ENCODE measurements at regions not wholly inside any gene's neighbourhood (a gene's known extent, or its start where the extent isn't known, plus 50 kb on each side); places are given as distances from the start of the nearest gene placed in this dataset.

DNA sequence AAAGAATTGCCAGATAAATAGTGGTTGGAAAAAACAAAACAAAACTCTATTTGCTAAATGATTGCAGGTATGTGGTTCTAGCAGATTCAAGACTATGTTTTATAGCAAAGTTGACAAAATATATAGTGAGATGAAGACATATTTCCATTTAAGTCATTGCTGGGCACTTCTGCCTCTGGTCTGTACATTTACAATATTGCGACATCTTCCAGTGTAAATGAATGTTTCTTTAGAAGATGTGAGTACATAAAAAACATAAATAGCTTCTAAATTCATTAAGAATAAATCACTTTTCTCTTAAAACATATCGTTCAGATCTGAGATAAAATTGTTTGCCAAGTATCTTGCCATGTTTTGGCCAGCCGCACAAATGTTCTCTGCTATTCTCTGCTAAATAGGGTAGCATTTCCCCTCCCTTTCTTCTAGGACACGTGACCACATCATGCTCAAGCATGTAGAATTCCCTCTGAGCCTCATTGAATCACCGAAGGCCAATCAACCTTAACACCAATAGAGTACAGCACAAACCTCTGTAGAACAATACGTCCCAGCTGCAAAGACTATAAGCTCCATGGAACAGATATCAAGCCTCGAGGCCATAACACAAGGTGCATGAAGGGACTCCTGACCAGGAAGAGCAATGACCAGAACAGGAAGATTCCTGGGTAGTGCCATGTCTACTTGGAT lies 1173.3 kb downstream of the GATA3 start:
- WGBS (ENCODE audit: insufficient coverage), result 79% methylated on average over 6 of the region's 7 CpGs
- H3K4me3 ChIP-seq (ENCODE audit: low read length), result no peak overlapping the region
- no peaks in the 10 kb centered on the region for H3K36me3 ChIP-seq (ENCODE audit: control insufficient read depth, insufficient read depth, low read length)
- DNase-seq, result no peak
- H3K27me3 ChIP-seq (ENCODE audit: control insufficient read depth, insufficient read depth, low read length), result no peaks in the 10 kb centered on the region
- H3K4me1 ChIP-seq (ENCODE audit: control insufficient read depth, insufficient read depth, low read length), result no peaks in the 10 kb centered on the region
- no peaks in the 10 kb centered on the region for H3K9me3 ChIP-seq (replicated peaks; ENCODE audit: control insufficient read depth, low read depth, low read length)
- H3K27ac ChIP-seq (ENCODE audit: low read length), result no peak overlapping the region

DNA sequence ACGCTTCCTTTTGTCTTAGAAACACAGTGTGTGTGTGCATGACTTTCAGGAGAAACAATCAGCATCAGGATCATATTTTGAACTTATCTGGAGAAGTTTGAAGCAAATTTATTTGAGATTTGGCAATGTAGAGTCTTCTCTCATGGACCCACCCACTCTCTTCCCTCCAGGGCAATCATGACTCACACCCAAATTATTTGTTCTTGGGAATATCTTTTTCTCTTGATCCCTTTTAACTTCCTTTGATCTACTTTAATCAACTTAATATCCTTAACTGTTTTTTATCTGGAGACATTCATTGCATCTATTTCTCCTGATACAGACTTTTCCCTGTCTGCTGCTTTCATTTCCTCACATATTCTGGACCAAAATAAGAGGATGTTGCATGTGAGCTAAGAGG lies 1174.3 kb downstream of the GATA3 start:
- H3K4me1 ChIP-seq (ENCODE audit: control insufficient read depth, insufficient read depth, low read length), result no peaks in the 10 kb centered on the region
- no peaks in the 10 kb centered on the region for H3K9me3 ChIP-seq (replicated peaks; ENCODE audit: control insufficient read depth, low read depth, low read length)
- H3K27ac ChIP-seq (ENCODE audit: low read length), result no peak overlapping the region
- H3K36me3 ChIP-seq (ENCODE audit: control insufficient read depth, insufficient read depth, low read length), result no peaks in the 10 kb centered on the region
- no CpG with 5 or more reads among the region's 1 CpG for WGBS (ENCODE audit: insufficient coverage)
- no peak for DNase-seq
- H3K4me3 ChIP-seq (ENCODE audit: low read length), result no peak overlapping the region
- no peaks in the 10 kb centered on the region for H3K27me3 ChIP-seq (ENCODE audit: control insufficient read depth, insufficient read depth, low read length)

DNA sequence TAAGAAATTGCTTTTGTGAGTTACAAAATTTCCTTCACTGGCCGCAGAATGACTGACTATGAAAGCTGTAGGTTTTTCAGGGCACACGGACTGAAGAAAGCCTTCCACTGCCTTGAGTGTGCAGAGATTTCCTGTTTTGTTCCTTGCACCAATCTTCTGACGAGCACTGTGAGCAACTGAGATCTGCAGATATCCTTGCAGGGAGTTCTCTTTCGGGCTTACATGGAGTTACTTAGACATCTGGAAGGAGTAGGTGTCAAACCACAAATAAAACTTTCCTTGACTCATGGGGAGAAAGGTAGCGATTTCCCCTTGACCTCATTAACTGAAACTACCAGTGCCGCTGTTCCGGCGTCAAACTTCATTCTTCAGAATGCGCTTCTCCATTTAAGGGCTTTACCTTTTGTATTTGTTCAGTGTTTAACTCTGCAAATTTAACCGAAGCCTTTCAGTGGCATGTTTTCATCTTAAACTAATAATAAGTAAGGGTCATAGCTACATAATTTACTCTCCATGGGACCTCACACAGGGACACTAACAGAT lies 1175.3 kb downstream of the GATA3 start:
- Histone ChIP-seq H3K27me3 (ENCODE audit: control insufficient read depth, insufficient read depth, low read length) (no peaks in the 10 kb centered on the region), H3K4me3 (ENCODE audit: low read length) (no peak overlapping the region), H3K4me1 (ENCODE audit: control insufficient read depth, insufficient read depth, low read length) (no peaks in the 10 kb centered on the region), H3K36me3 (ENCODE audit: control insufficient read depth, insufficient read depth, low read length) (no peaks in the 10 kb centered on the region), H3K27ac (ENCODE audit: low read length) (no peak overlapping the region), H3K9me3 (replicated peaks; ENCODE audit: control insufficient read depth, low read depth, low read length) (no peaks in the 10 kb centered on the region)
- DNase-seq, result no peak
- 54% methylated on average over 2 of the region's 10 CpGs for WGBS (ENCODE audit: insufficient coverage)

DNA sequence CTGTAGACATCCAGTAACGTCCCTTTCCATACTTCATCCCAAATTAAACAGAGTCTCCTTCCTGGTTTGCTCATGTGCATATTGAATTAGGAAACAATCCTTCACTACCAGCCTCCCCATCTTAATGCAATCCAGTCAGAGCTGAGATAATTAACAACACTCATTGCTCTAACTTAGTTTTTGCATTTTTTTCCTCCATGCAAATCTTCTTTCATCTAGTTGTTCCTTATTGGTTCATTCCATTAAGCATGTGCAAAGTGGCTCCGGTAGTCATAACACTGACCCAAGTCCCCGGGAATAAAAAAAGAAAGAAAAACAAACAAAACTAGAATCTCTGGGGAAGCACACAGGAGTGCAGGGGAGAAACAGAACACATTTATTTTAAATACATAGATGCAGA lies 1176.1 kb downstream of the GATA3 start:
- H3K27ac ChIP-seq (ENCODE audit: low read length), result no peak overlapping the region
- no peaks in the 10 kb centered on the region for H3K4me1 ChIP-seq (ENCODE audit: control insufficient read depth, insufficient read depth, low read length)
- no peaks in the 10 kb centered on the region for H3K36me3 ChIP-seq (ENCODE audit: control insufficient read depth, insufficient read depth, low read length)
- no CpG with 5 or more reads among the region's 3 CpGs for WGBS (ENCODE audit: insufficient coverage)
- no peak for DNase-seq
- H3K9me3 ChIP-seq (replicated peaks; ENCODE audit: control insufficient read depth, low read depth, low read length), result no peaks in the 10 kb centered on the region
- H3K27me3 ChIP-seq (ENCODE audit: control insufficient read depth, insufficient read depth, low read length), result no peaks in the 10 kb centered on the region
- H3K4me3 ChIP-seq (ENCODE audit: low read length), result no peak overlapping the region

DNA sequence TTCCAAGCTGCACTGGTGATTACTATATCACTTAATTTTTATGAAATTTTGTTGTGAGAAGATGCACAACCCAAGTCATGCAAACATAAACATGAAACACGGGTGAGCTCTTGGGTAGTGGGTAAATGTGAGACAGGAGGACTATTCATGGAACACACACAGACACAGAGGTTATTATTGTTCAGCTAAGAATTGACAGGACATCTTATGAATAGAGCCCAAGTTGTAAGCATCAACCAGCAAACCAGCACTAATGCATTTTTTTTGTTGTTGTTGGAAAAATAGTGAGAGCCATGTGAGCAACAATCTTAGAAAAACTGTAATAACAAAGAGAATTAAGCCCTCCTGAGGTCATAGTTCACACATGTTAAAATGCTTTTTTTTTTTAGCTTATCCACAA lies 1179.7 kb downstream of the GATA3 start:
- Histone ChIP-seq H3K4me1 (ENCODE audit: control insufficient read depth, insufficient read depth, low read length) (no peaks in the 10 kb centered on the region), H3K27me3 (ENCODE audit: control insufficient read depth, insufficient read depth, low read length) (no peaks in the 10 kb centered on the region), H3K9me3 (replicated peaks; ENCODE audit: control insufficient read depth, low read depth, low read length) (no peaks in the 10 kb centered on the region), H3K27ac (ENCODE audit: low read length) (no peak overlapping the region), H3K4me3 (ENCODE audit: low read length) (no peak overlapping the region), H3K36me3 (ENCODE audit: control insufficient read depth, insufficient read depth, low read length) (no peaks in the 10 kb centered on the region)
- no CpG with 5 or more reads among the region's 1 CpG for WGBS (ENCODE audit: insufficient coverage)
- no peak for DNase-seq

DNA sequence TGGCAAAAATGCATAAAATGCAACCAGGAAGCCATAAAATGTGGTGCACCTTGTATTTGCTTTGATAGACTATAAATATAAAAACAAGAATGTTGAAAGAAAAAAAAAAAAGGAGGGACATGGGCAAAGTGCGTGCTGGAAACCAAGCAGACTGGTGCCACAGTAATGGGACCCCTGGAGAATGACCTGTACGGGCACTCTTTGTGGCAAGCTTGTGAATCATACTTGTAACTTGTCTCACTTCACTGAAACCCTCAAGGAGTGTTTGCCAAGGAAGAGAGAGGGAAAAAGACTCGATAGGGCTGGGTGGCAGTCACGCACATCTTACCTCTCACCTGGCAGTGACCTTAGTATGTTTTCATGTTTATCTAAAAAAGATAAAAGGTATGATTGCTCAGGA lies 1183.6 kb downstream of the GATA3 start:
- no peak overlapping the region for H3K27ac ChIP-seq (ENCODE audit: low read length)
- 40% methylated on average over 1 of the region's 4 CpGs for WGBS (ENCODE audit: insufficient coverage)
- no peaks in the 10 kb centered on the region for H3K36me3 ChIP-seq (ENCODE audit: control insufficient read depth, insufficient read depth, low read length)
- H3K4me3 ChIP-seq (ENCODE audit: low read length), result no peak overlapping the region
- no peaks in the 10 kb centered on the region for H3K9me3 ChIP-seq (replicated peaks; ENCODE audit: control insufficient read depth, low read depth, low read length)
- no peak for DNase-seq
- H3K27me3 ChIP-seq (ENCODE audit: control insufficient read depth, insufficient read depth, low read length), result no peaks in the 10 kb centered on the region
- no peaks in the 10 kb centered on the region for H3K4me1 ChIP-seq (ENCODE audit: control insufficient read depth, insufficient read depth, low read length)

DNA sequence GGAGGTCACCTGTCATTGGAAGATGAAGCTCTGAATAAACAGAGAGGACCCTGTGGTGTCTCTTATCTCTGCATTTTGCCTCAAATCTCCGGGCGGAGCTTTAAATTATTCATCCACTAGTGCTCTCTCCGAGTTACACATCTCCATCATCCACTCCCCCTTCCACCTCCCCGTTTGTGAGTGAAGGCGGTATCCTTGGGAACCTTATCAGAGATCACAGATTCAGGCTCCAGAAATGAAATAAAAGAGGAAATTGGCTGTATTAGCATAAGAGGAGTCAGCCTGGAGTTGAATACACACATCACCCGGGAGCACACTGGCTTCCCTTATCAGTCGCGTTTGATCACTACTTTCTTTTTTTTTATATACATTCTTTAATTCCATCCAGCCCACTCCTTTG lies 1184.8 kb downstream of the GATA3 start:
- Histone ChIP-seq H3K9me3 (replicated peaks; ENCODE audit: control insufficient read depth, low read depth, low read length) (no peaks in the 10 kb centered on the region), H3K4me3 (ENCODE audit: low read length) (no peak overlapping the region), H3K27ac (ENCODE audit: low read length) (no peak overlapping the region), H3K27me3 (ENCODE audit: control insufficient read depth, insufficient read depth, low read length) (no peaks in the 10 kb centered on the region), H3K36me3 (ENCODE audit: control insufficient read depth, insufficient read depth, low read length) (no peaks in the 10 kb centered on the region), H3K4me1 (ENCODE audit: control insufficient read depth, insufficient read depth, low read length) (no peaks in the 10 kb centered on the region)
- DNase-seq, result no peak
- WGBS (ENCODE audit: insufficient coverage), result no CpG with 5 or more reads among the region's 8 CpGs

DNA sequence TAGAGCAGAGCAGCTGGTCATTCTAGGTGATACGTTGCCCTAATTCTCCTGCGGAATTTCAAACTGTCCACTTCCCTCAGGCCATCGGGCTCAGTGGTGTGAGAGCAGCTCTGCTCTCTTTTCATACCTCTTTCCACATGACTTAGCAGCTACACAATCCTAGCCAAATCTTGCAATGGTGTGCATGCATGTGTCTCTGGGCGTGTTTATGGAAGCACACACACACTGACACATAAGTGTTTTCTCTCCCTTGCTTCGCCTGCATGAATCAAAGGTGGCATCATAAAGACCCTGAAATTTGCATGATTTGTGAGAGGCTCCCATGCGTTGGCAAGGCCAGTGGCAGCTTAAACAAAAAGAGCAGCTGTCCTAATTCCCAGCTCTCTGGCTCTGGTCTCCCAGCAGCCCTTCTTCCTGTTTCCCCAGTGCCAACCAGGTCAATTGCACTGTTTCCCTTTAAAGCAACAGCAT lies 1189.5 kb downstream of the GATA3 start:
- peak; percentile 19 for DNase-seq
- H3K27me3 ChIP-seq (ENCODE audit: control insufficient read depth, insufficient read depth, low read length), result no peaks in the 10 kb centered on the region
- no peak overlapping the region for H3K27ac ChIP-seq (ENCODE audit: low read length)
- H3K9me3 ChIP-seq (replicated peaks; ENCODE audit: control insufficient read depth, low read depth, low read length), result no peaks in the 10 kb centered on the region
- no peaks in the 10 kb centered on the region for H3K36me3 ChIP-seq (ENCODE audit: control insufficient read depth, insufficient read depth, low read length)
- no peaks in the 10 kb centered on the region for H3K4me1 ChIP-seq (ENCODE audit: control insufficient read depth, insufficient read depth, low read length)
- no peak overlapping the region for H3K4me3 ChIP-seq (ENCODE audit: low read length)
- WGBS (ENCODE audit: insufficient coverage), result 58% methylated on average over 6 of the region's 6 CpGs

DNA sequence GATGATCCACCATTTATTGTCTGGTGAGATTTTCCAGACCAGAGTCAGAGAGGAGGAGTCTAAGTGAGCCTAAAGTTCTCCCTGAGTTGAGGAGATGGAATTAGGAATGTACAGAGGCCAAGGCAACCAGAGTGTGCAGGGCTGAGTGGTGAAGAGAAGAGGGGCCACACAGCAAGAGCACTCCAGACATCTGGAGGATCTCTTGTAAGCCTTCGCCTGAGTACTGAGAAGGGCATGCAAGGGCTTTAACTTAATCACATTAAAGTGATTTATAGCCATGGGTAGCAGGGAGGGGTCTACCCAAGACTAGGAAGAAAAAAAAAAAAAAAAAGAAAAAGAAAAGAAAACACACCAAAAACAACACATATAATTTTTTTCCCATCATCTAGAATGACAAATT lies 1190.4 kb downstream of the GATA3 start:
- no CpG with 5 or more reads among the region's 1 CpG for WGBS (ENCODE audit: insufficient coverage)
- Histone ChIP-seq H3K27ac (ENCODE audit: low read length) (no peak overlapping the region), H3K27me3 (ENCODE audit: control insufficient read depth, insufficient read depth, low read length) (no peaks in the 10 kb centered on the region), H3K4me1 (ENCODE audit: control insufficient read depth, insufficient read depth, low read length) (no peaks in the 10 kb centered on the region), H3K4me3 (ENCODE audit: low read length) (no peak overlapping the region), H3K9me3 (replicated peaks; ENCODE audit: control insufficient read depth, low read depth, low read length) (no peaks in the 10 kb centered on the region), H3K36me3 (ENCODE audit: control insufficient read depth, insufficient read depth, low read length) (no peaks in the 10 kb centered on the region)
- DNase-seq, result no peak

DNA sequence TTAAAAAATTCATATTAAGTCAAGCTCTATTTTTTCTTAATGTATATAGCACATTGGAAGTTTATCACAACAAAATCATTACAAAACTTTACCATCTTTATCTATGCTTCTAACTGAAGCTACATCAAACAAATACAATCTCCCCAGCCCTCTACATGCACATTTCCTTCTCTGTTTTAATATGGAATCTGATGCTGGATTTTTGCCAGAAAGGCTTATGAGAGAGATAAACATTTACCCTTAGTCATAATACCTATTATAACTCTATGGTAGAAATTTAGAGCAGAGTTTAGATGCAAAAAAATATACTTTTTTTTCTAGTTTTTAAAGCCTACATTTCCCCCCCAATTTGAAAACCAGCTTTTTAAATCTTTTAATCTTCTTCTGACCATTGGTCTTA lies 1198.6 kb downstream of the GATA3 start:
- H3K27me3 ChIP-seq (ENCODE audit: control insufficient read depth, insufficient read depth, low read length), result no peaks in the 10 kb centered on the region
- peak; percentile 13 for DNase-seq

DNA sequence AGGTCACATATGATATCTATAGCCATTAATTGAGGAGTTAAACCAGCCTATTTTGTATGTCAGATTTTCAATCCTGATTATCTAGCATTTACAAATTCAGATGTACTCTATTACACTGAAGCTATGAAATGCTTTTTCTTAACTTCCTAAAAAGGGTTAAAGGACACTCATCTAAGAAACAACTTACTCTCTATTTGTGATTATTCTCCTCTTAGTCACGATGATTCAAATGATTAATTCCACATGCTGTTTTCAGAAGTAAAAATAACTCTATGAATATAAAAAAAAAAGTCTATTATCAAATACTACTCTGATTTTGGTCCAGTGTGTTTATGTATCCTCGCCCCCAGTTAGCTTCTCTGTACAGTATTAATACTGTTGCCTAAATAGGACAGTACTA lies 1199.9 kb downstream of the GATA3 start:
- peak; percentile 13 for DNase-seq
- H3K4me3 ChIP-seq (ENCODE audit: low read length), result no peak overlapping the region
- no peaks in the 10 kb centered on the region for H3K27me3 ChIP-seq (ENCODE audit: control insufficient read depth, insufficient read depth, low read length)
- H3K27ac ChIP-seq (ENCODE audit: low read length), result no peak overlapping the region
- H3K4me1 ChIP-seq (ENCODE audit: control insufficient read depth, insufficient read depth, low read length), result no peaks in the 10 kb centered on the region
- H3K36me3 ChIP-seq (ENCODE audit: control insufficient read depth, insufficient read depth, low read length), result no peaks in the 10 kb centered on the region
- no peaks in the 10 kb centered on the region for H3K9me3 ChIP-seq (replicated peaks; ENCODE audit: control insufficient read depth, low read depth, low read length)
- WGBS (ENCODE audit: insufficient coverage), result no CpG with 5 or more reads among the region's 2 CpGs

More for the DNA sequence above, 1198.6 kb downstream of the GATA3 start:
- no peak overlapping the region for H3K4me3 ChIP-seq (ENCODE audit: low read length)
- H3K36me3 ChIP-seq (ENCODE audit: control insufficient read depth, insufficient read depth, low read length), result no peaks in the 10 kb centered on the region
- H3K9me3 ChIP-seq (replicated peaks; ENCODE audit: control insufficient read depth, low read depth, low read length), result no peaks in the 10 kb centered on the region
- no peaks in the 10 kb centered on the region for H3K4me1 ChIP-seq (ENCODE audit: control insufficient read depth, insufficient read depth, low read length)
- H3K27ac ChIP-seq (ENCODE audit: low read length), result no peak overlapping the region
